ENCODE measurements at regions not wholly inside any gene's neighbourhood (a gene's known extent, or its start where the extent isn't known, plus 50 kb on each side); places are given as distances from the start of the nearest gene placed in this dataset.
"Not testable (repeated sequence)": the region's sequence is repeated elsewhere in the genome, so short reads cannot be mapped to it uniquely, and the experiment has no call there.

DNA sequence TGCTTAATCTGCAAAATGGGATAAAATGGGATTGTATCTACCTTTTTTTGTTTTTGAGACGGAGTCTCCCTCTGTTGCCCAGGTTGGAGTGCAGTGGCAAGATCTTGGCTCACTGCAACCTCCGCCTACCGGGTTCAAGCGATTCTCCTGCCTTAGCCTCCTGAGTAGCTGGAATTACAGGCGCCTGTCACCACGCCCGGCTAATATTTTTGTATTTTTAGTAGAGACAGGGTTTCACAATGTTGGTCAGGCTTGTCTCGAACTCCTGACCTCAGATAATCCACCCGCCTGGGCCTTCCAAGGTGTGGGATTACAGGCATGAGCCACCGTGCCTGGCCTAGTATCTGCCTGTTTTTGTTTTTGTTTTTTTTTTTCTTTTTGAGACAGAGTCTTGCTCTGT lies 55.9 kb upstream of the ZNF217 start:
- not testable (repeated sequence) for TF ChIP-seq POLR2A (IDR thresholded peaks at IDR 0.05)
- TF ChIP-seq, protein P1, sequence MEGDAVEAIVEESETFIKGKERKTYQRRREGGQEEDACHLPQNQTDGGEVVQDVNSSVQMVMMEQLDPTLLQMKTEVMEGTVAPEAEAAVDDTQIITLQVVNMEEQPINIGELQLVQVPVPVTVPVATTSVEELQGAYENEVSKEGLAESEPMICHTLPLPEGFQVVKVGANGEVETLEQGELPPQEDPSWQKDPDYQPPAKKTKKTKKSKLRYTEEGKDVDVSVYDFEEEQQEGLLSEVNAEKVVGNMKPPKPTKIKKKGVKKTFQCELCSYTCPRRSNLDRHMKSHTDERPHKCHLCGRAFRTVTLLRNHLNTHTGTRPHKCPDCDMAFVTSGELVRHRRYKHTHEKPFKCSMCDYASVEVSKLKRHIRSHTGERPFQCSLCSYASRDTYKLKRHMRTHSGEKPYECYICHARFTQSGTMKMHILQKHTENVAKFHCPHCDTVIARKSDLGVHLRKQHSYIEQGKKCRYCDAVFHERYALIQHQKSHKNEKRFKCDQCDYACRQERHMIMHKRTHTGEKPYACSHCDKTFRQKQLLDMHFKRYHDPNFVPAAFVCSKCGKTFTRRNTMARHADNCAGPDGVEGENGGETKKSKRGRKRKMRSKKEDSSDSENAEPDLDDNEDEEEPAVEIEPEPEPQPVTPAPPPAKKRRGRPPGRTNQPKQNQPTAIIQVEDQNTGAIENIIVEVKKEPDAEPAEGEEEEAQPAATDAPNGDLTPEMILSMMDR (IDR thresholded peaks at IDR 0.05), result not testable (repeated sequence)

All from body of pancreas (tissue), 4 donors.